Hepatocyte (in vitro differentiated cells): ENCODE measurements at regions not wholly inside any gene's neighbourhood (a gene's known extent, or its start where the extent isn't known, plus 50 kb on each side); places are given as distances from the start of the nearest gene placed in this dataset.
"Not testable (repeated sequence)": the region's sequence is repeated elsewhere in the genome, so short reads cannot be mapped to it uniquely, and the experiment has no call there.

Experiments used
- CTCF ChIP-seq: fragments of 200-600 bp; sonication (generic); IDR thresholded peaks from 2 replicates; pipeline ENCODE4 v1.5.1; 2016; ENCODE audit warnings: antibody characterized with exemption, mild to moderate bottlenecking; ENCODE audit not compliant: poor library complexity
- EZH2phosphoT487 ChIP-seq: fragments of 200-600 bp; sonication (generic); IDR thresholded peaks from one replicate; pipeline ENCODE4 v1.6.1; 2018; ENCODE audit warnings: antibody characterized with exemption, mild to moderate bottlenecking, low read depth, moderate library complexity; ENCODE audit not compliant: unreplicated experiment, severe bottlenecking

GRCh38 chr2:175777337-175777736, 224.7 kb downstream of the LNPK start:
- TF ChIP-seq EZH2phosphoT487, CTCF: not testable (repeated sequence)
